Lower leg skin (tissue), 3 donors: ENCODE measurements at regions not wholly inside any gene's neighbourhood (a gene's known extent, or its start where the extent isn't known, plus 50 kb on each side); places are given as distances from the start of the nearest gene placed in this dataset.

Experiments used
- POLR2A ChIP-seq, 2 donors: fragments of 450-650 bp; IDR thresholded peaks; one replicate each; pipeline ENCODE4 v1.6.1; 2016 to 2017; ENCODE audit warnings: antibody characterized with exemption in 2 of 2, mild to moderate bottlenecking in 1 of 2, moderate library complexity in 1 of 2
- TF ChIP-seq, protein P1 (sequence below), 3 donors: fragments of 450-650 bp; IDR thresholded peaks; one replicate each; pipeline ENCODE4 v1.5.1; 2016; ENCODE audit warnings: antibody characterized with exemption in 3 of 3, mild to moderate bottlenecking in 3 of 3, moderate library complexity in 2 of 3

DNA sequence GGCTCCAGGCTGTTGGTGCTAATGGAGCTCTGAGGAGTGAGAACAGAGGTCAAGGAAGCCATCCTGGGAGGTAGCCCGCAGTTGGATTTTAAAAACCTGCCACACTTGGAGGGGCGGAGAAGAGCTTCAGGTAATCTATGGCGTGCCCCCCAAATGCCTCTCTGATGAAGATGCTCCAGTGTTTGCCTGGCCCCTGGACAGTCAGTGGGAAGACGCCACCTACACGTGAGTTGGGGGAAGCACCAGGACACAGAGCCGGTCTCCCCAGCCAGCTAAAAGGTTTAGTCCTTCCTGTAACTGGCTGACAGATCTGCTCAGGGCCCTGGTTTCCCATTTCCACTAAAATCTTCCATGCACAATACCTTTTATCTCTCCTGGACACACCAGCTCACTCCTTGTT lies 225.0 kb downstream of the TTC32 start:
- TF ChIP-seq, protein P1, sequence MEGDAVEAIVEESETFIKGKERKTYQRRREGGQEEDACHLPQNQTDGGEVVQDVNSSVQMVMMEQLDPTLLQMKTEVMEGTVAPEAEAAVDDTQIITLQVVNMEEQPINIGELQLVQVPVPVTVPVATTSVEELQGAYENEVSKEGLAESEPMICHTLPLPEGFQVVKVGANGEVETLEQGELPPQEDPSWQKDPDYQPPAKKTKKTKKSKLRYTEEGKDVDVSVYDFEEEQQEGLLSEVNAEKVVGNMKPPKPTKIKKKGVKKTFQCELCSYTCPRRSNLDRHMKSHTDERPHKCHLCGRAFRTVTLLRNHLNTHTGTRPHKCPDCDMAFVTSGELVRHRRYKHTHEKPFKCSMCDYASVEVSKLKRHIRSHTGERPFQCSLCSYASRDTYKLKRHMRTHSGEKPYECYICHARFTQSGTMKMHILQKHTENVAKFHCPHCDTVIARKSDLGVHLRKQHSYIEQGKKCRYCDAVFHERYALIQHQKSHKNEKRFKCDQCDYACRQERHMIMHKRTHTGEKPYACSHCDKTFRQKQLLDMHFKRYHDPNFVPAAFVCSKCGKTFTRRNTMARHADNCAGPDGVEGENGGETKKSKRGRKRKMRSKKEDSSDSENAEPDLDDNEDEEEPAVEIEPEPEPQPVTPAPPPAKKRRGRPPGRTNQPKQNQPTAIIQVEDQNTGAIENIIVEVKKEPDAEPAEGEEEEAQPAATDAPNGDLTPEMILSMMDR (IDR thresholded peaks at IDR 0.05): no peak
- no peak for TF ChIP-seq POLR2A (IDR thresholded peaks at IDR 0.05)
